ENCODE measurements at regions not wholly inside any gene's neighbourhood (a gene's known extent, or its start where the extent isn't known, plus 50 kb on each side); places are given as distances from the start of the nearest gene placed in this dataset.

- no peak for TF ChIP-seq REST (IDR thresholded peaks at IDR 0.05; ENCODE audit: low read depth, low read length)
- no peak for TF ChIP-seq NFIC (IDR thresholded peaks at IDR 0.05; ENCODE audit: low read depth, low read length)
- TF ChIP-seq SREBF1 (IDR thresholded peaks at IDR 0.05; ENCODE audit: low read length), result no peak
- TF ChIP-seq EP300 (IDR thresholded peaks at IDR 0.05; ENCODE audit: borderline replicate concordance in 1 of 2, control insufficient read depth in 1 of 2, low read depth in 2 of 2, low read length in 2 of 2), result no peak
- TF ChIP-seq POLR2A (IDR thresholded peaks at IDR 0.05; ENCODE audit: low read depth, low read length), result no peak
- TF ChIP-seq, protein P1, sequence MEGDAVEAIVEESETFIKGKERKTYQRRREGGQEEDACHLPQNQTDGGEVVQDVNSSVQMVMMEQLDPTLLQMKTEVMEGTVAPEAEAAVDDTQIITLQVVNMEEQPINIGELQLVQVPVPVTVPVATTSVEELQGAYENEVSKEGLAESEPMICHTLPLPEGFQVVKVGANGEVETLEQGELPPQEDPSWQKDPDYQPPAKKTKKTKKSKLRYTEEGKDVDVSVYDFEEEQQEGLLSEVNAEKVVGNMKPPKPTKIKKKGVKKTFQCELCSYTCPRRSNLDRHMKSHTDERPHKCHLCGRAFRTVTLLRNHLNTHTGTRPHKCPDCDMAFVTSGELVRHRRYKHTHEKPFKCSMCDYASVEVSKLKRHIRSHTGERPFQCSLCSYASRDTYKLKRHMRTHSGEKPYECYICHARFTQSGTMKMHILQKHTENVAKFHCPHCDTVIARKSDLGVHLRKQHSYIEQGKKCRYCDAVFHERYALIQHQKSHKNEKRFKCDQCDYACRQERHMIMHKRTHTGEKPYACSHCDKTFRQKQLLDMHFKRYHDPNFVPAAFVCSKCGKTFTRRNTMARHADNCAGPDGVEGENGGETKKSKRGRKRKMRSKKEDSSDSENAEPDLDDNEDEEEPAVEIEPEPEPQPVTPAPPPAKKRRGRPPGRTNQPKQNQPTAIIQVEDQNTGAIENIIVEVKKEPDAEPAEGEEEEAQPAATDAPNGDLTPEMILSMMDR (IDR thresholded peaks at IDR 0.05 in 2 of 3, conservative IDR thresholded peaks at IDR 0.05 in 1 of 3; ENCODE audit: control insufficient read depth in 2 of 3, extremely low read depth in 1 of 3, insufficient read depth in 1 of 3, low read depth in 3 of 3, low read length in 3 of 3), result no peak
- no peak for TF ChIP-seq TBL1XR1 (IDR thresholded peaks at IDR 0.05; ENCODE audit: low read depth, low read length)
- no peak for TF ChIP-seq NR2F1 (conservative IDR thresholded peaks at IDR 0.05)
Measured at GRCh38 chr6:90687775-90688380, 101.0 kb upstream of the MAP3K7 start.

Measured in GM12878 (cell line).